SH-SY5Y (cell line): ENCODE measurements at regions not wholly inside any gene's neighbourhood (a gene's known extent, or its start where the extent isn't known, plus 50 kb on each side); places are given as distances from the start of the nearest gene placed in this dataset.

ENCODE experiments used
- GATA2 ChIP-seq: IDR thresholded peaks from 2 replicates; pipeline ENCODE4 v1.6.1; 2011; ENCODE audit warnings: mild to moderate bottlenecking, low read depth, low read length
- GATA3 ChIP-seq: IDR thresholded peaks from 2 replicates; pipeline ENCODE4 v1.6.1; 2011; ENCODE audit warnings: low read depth, mild to moderate bottlenecking, low read length, moderate library complexity

GRCh38 chr11:91365986-91366585 is 858.5 kb upstream of the FAT3 start:
- TF ChIP-seq GATA3 (no peak), GATA2 (no peak)
